Liver (tissue), 7 donors: ENCODE measurements at regions not wholly inside any gene's neighbourhood (a gene's known extent, or its start where the extent isn't known, plus 50 kb on each side); places are given as distances from the start of the nearest gene placed in this dataset.

ENCODE experiments used
- DNase-seq: peaks from one replicate; pipeline ENCODE4 v3.0.0-alpha.2; 2017; ENCODE audit warnings: low spot score
- H3K27ac ChIP-seq, 2 donors: one replicate each; pipeline ENCODE4 v1.7.0; 2013; ENCODE audit warnings: inconsistent platforms in 2 of 2, low read length in 2 of 2, control low read depth in 1 of 2, low read depth in 1 of 2, mild to moderate bottlenecking in 1 of 2
- H3K27me3 ChIP-seq, 4 donors: one replicate each; pipeline versions ENCODE4 v1.6.1 to v1.7.0; 2013; ENCODE audit warnings: low read length in 3 of 4, inconsistent platforms in 1 of 4, mild to moderate bottlenecking in 1 of 4, moderate library complexity in 1 of 4; ENCODE audit not compliant: control insufficient read depth in 4 of 4, insufficient read depth in 4 of 4
- H3K36me3 ChIP-seq, 4 donors: one replicate each; pipeline versions ENCODE4 v1.6.1 to v1.7.0; 2013; ENCODE audit warnings: low read length in 3 of 4, mild to moderate bottlenecking in 3 of 4, low read depth in 1 of 4, moderate library complexity in 1 of 4; ENCODE audit not compliant: control insufficient read depth in 4 of 4, insufficient read depth in 3 of 4
- H3K4me1 ChIP-seq, 4 donors: one replicate each; pipeline versions ENCODE4 v1.6.1 to v1.7.0; 2013; ENCODE audit warnings: low read length in 3 of 4, mild to moderate bottlenecking in 3 of 4, moderate library complexity in 1 of 4; ENCODE audit not compliant: control insufficient read depth in 4 of 4, insufficient read depth in 4 of 4
- H3K4me3 ChIP-seq, 3 donors: one replicate each; pipeline versions ENCODE4 v1.6.1 to v1.7.0; 2013; ENCODE audit warnings: low read length in 3 of 3, control low read depth in 1 of 3, low read depth in 1 of 3, mild to moderate bottlenecking in 1 of 3
- H3K9ac ChIP-seq, 2 donors: one replicate each; pipeline ENCODE4 v1.7.0; 2013; ENCODE audit warnings: low read length in 2 of 2, mild to moderate bottlenecking in 2 of 2, moderate library complexity in 2 of 2, control low read depth in 1 of 2, low read depth in 1 of 2
- H3K9me3 ChIP-seq, 4 donors: one replicate each; pipeline versions ENCODE4 v1.6.1 to v1.7.0; 2013; ENCODE audit warnings: low read length in 3 of 4; ENCODE audit not compliant: control insufficient read depth in 4 of 4
- FOXA2 ChIP-seq: IDR thresholded peaks from 2 replicates; pipeline ENCODE4 v1.6.1; 2016; ENCODE audit warnings: antibody characterized with exemption
- JUND ChIP-seq, 2 donors: IDR thresholded peaks; 2 replicates each; pipeline ENCODE4 v1.6.1; 2016; ENCODE audit warnings: antibody characterized with exemption in 2 of 2
- SP1 ChIP-seq: IDR thresholded peaks from 2 replicates; pipeline ENCODE4 v1.6.1; 2018; ENCODE audit warnings: antibody characterized with exemption, mild to moderate bottlenecking
- TAF1 ChIP-seq: conservative IDR thresholded peaks from 2 replicates; pipeline ENCODE4 v1.6.1; 2016; ENCODE audit warnings: antibody characterized with exemption, mild to moderate bottlenecking
- WGBS: extraction: QIAGEN DNeasy Blood & Tissue Kit; methylation state at CpG from one replicate; pipeline ENCODE4 v1.1.7; 2013; 5-methylcytosine and 5-hydroxymethylcytosine counted together
- TF ChIP-seq, protein P1 (sequence below): IDR thresholded peaks from 2 replicates; pipeline ENCODE4 v1.6.1; 2016; ENCODE audit warnings: antibody characterized with exemption, mild to moderate bottlenecking
- TF ChIP-seq, protein P2 (sequence below): IDR thresholded peaks from 2 replicates; pipeline ENCODE4 v1.6.1; 2016; ENCODE audit warnings: antibody characterized with exemption
- donor health status: healthy.
- donor health status: healthy.
- donor health status: healthy.
- donor health status: healthy.

DNA sequence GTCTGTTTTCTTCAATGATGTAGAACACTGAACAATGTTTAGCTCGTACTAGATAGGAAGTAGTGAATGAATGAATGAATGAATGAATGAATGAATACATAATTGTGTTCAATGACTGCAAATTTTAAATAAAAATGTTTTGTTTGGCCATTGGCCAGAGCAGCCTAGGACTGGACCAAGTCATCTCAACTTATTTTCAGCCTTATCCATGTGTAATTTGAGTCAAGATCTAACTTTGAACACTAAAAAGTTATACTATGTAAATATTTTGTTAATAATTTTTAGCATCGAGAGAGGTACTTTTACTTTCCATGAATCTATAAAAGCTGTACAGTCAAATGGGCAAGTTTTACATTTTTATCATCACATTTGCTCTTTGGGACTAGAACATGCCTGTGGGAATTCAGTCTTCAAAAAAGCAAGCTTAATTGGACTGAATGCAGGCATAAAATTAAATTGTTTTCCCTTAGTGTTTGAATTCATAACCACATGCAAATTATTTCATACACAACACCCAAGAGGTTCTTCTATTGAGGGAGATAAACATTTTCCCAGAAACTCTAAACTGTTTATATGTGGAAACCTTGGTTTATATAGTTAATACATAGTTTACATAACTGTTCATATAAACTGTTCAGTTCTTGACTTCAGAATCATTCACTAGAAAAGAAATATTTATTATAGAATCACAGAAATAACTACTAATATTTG is 222.1 kb upstream of the ANO3 start (continued):
- TF ChIP-seq, protein P1, sequence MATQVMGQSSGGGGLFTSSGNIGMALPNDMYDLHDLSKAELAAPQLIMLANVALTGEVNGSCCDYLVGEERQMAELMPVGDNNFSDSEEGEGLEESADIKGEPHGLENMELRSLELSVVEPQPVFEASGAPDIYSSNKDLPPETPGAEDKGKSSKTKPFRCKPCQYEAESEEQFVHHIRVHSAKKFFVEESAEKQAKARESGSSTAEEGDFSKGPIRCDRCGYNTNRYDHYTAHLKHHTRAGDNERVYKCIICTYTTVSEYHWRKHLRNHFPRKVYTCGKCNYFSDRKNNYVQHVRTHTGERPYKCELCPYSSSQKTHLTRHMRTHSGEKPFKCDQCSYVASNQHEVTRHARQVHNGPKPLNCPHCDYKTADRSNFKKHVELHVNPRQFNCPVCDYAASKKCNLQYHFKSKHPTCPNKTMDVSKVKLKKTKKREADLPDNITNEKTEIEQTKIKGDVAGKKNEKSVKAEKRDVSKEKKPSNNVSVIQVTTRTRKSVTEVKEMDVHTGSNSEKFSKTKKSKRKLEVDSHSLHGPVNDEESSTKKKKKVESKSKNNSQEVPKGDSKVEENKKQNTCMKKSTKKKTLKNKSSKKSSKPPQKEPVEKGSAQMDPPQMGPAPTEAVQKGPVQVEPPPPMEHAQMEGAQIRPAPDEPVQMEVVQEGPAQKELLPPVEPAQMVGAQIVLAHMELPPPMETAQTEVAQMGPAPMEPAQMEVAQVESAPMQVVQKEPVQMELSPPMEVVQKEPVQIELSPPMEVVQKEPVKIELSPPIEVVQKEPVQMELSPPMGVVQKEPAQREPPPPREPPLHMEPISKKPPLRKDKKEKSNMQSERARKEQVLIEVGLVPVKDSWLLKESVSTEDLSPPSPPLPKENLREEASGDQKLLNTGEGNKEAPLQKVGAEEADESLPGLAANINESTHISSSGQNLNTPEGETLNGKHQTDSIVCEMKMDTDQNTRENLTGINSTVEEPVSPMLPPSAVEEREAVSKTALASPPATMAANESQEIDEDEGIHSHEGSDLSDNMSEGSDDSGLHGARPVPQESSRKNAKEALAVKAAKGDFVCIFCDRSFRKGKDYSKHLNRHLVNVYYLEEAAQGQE: no peak

DNA sequence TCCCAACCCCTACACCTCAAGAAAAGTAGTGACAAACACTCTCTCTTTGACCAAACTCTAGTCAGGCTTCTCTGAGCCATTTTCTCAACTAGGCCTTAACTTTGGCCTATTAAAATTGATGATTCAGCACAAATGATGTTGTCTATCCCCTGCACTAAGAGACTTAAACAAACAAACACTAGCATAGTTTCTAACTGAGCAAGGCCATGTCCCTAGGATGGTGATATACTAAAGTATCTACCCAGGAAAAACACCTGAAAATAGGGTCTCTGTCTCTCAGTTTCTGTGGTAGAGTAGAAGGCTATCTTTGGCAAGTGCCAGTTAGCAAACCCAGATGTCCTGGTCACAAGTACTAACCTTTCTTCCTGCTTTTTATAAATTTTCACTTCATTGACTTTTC is 219.7 kb upstream of the ANO3 start:
- Histone ChIP-seq H3K4me3 (no peak overlapping the region), H3K9ac (no peak overlapping the region), H3K4me1 (no peaks in the 10 kb centered on the region), H3K27ac (no peak overlapping the region), H3K9me3 (no peaks in the 10 kb centered on the region), H3K36me3 (no peaks in the 10 kb centered on the region), H3K27me3 (no peaks in the 10 kb centered on the region)
- DNase-seq: no peak
- no peak for TF ChIP-seq TAF1
- TF ChIP-seq JUND (IDR thresholded peaks at IDR 0.05): no peak
- TF ChIP-seq, protein P2, sequence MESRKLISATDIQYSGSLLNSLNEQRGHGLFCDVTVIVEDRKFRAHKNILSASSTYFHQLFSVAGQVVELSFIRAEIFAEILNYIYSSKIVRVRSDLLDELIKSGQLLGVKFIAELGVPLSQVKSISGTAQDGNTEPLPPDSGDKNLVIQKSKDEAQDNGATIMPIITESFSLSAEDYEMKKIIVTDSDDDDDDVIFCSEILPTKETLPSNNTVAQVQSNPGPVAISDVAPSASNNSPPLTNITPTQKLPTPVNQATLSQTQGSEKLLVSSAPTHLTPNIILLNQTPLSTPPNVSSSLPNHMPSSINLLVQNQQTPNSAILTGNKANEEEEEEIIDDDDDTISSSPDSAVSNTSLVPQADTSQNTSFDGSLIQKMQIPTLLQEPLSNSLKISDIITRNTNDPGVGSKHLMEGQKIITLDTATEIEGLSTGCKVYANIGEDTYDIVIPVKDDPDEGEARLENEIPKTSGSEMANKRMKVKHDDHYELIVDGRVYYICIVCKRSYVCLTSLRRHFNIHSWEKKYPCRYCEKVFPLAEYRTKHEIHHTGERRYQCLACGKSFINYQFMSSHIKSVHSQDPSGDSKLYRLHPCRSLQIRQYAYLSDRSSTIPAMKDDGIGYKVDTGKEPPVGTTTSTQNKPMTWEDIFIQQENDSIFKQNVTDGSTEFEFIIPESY: no peak
- TF ChIP-seq, protein P1: no peak

GRCh38 chr11:26121466-26121865 is 210.5 kb upstream of the ANO3 start:
- 94% methylated on average over 2 of the region's 2 CpGs for WGBS
- DNase-seq: no peak
- Histone ChIP-seq H3K4me3 (no peak overlapping the region), H3K9ac (no peak overlapping the region), H3K27me3 (no peaks in the 10 kb centered on the region), H3K9me3 (no peaks in the 10 kb centered on the region), H3K27ac (no peak overlapping the region), H3K4me1 (no peaks in the 10 kb centered on the region), H3K36me3 (no peaks in the 10 kb centered on the region)
- TF ChIP-seq FOXA2: no peak
- no peak for TF ChIP-seq SP1
- TF ChIP-seq TAF1: no peak
- TF ChIP-seq, protein P1: no peak
